ENCODE measurements at regions not wholly inside any gene's neighbourhood (a gene's known extent, or its start where the extent isn't known, plus 50 kb on each side); places are given as distances from the start of the nearest gene placed in this dataset.

DNA sequence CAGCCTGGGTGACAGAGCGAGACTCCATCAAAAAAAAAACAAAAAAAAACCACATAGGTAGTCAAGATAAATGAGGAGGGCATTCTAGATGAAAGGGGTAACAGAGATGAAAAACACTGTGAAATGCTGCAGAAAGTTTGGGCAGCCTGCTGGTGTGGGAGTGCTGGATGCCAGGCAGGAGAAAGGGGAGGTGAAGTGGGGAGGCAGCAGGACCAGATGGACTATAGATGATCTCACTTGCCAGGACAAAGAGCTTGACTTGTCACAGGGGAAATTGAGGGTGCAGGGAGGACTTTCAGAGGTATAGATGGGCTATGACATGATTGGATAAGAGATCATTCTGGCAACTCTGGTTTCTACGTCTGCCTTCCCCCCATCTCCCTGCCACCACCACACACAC lies 519.7 kb upstream of the ZFP42 start:
- H3K9ac ChIP-seq (ENCODE audit: insufficient read depth, low read length, poor library complexity, severe bottlenecking), result no peak overlapping the region
- intact Hi-C loops (cut with micrococcal nuclease), result no loop called here
- no peak overlapping the region for H3K27ac ChIP-seq (ENCODE audit: low read depth in 1 of 2, low read length in 2 of 2)
- H3K27ac Mint-ChIP-seq, result no peak overlapping the region
- H3K27me3 Mint-ChIP-seq (ENCODE audit: low read depth in 3 of 3), result no peaks in the 10 kb centered on the region
- H3K36me3 Mint-ChIP-seq, result no peaks in the 10 kb centered on the region
- WGBS (ENCODE audit: insufficient coverage), result no CpG with 5 or more reads among the region's 2 CpGs
- H3K27me3 ChIP-seq (ENCODE audit: control insufficient read depth in 2 of 2, insufficient read depth in 2 of 2, low read length in 2 of 2), result no peaks in the 10 kb centered on the region
- no peaks in the 10 kb centered on the region for H4K20me1 ChIP-seq (ENCODE audit: insufficient read depth, low read length)
- peaks cover 0 to 7% (median 2%) of the 10 kb centered on the region in 7 donors for H3K9me3 Mint-ChIP-seq
- no peaks in the 10 kb centered on the region for H3K4me1 ChIP-seq (ENCODE audit: control insufficient read depth in 1 of 2, insufficient read depth in 2 of 2, low read length in 2 of 2)
- H3K36me3 ChIP-seq (replicated peaks in 1 of 2; ENCODE audit: control insufficient read depth in 1 of 2, insufficient read depth in 2 of 2, low read length in 2 of 2), result no peaks in the 10 kb centered on the region
- no peak overlapping the region for H3K4me3 ChIP-seq (replicated peaks in 1 of 3; ENCODE audit: low read depth in 2 of 3, low read length in 3 of 3)
- no peak overlapping the region for H2AFZ ChIP-seq (ENCODE audit: insufficient read depth, low read depth, low read length, poor library complexity, severe bottlenecking)
- H3K79me2 ChIP-seq (ENCODE audit: insufficient read depth, low read length), result no peaks in the 10 kb centered on the region
- DNase-seq, result no peak
- no peaks in the 10 kb centered on the region for H3K4me1 Mint-ChIP-seq
- H3K4me3 Mint-ChIP-seq, result no peak overlapping the region
- H3K4me2 ChIP-seq (replicated peaks; ENCODE audit: extremely low read depth, low read length, poor library complexity, severe bottlenecking), result no peak overlapping the region
- TF ChIP-seq CTCF (IDR thresholded peaks at IDR 0.05), result no peak
- H3K9me3 ChIP-seq (replicated peaks in 1 of 2; ENCODE audit: control insufficient read depth in 1 of 2, insufficient read depth in 1 of 2, low read length in 2 of 2), result peaks cover 0 to 4% of the 10 kb centered on the region in 2 donors

- Histone ChIP-seq H3K27me3 (ENCODE audit: control insufficient read depth in 2 of 2, insufficient read depth in 2 of 2, low read length in 2 of 2) (no peaks in the 10 kb centered on the region), H2AFZ (ENCODE audit: insufficient read depth, low read depth, low read length, poor library complexity, severe bottlenecking) (no peak overlapping the region), H3K9ac (ENCODE audit: insufficient read depth, low read length, poor library complexity, severe bottlenecking) (no peak overlapping the region), H3K79me2 (ENCODE audit: insufficient read depth, low read length) (no peaks in the 10 kb centered on the region), H3K27ac (ENCODE audit: low read depth in 1 of 2, low read length in 2 of 2) (no peak overlapping the region), H4K20me1 (ENCODE audit: insufficient read depth, low read length) (no peaks in the 10 kb centered on the region), H3K36me3 (replicated peaks in 1 of 2; ENCODE audit: control insufficient read depth in 1 of 2, insufficient read depth in 2 of 2, low read length in 2 of 2) (no peaks in the 10 kb centered on the region), H3K4me3 (replicated peaks in 1 of 3; ENCODE audit: low read depth in 2 of 3, low read length in 3 of 3) (no peak overlapping the region), H3K4me2 (replicated peaks; ENCODE audit: extremely low read depth, low read length, poor library complexity, severe bottlenecking) (no peak overlapping the region), H3K9me3 (replicated peaks in 1 of 2; ENCODE audit: control insufficient read depth in 1 of 2, insufficient read depth in 1 of 2, low read length in 2 of 2) (peaks cover 0 to 4% of the 10 kb centered on the region in 2 donors), H3K4me1 (ENCODE audit: control insufficient read depth in 1 of 2, insufficient read depth in 2 of 2, low read length in 2 of 2) (no peaks in the 10 kb centered on the region)
- intact Hi-C loops (cut with micrococcal nuclease), result no loop called here
- Mint-ChIP-seq H3K27ac (no peak overlapping the region), H3K9me3 (peaks cover 0 to 11% (median 3%) of the 10 kb centered on the region in 7 donors), H3K4me1 (no peaks in the 10 kb centered on the region), H3K27me3 (ENCODE audit: low read depth in 3 of 3) (no peaks in the 10 kb centered on the region), H3K4me3 (no peak overlapping the region), H3K36me3 (no peaks in the 10 kb centered on the region)
- 55% methylated on average over 1 of the region's 6 CpGs for WGBS (ENCODE audit: insufficient coverage)
- no peak for TF ChIP-seq CTCF (IDR thresholded peaks at IDR 0.05)
- no peak for DNase-seq
These were observed 518.3 kb upstream of the ZFP42 start for GRCh38 chr4:187477224-187477623.
